GM12875 (cell line): ENCODE measurements at regions not wholly inside any gene's neighbourhood (a gene's known extent, or its start where the extent isn't known, plus 50 kb on each side); places are given as distances from the start of the nearest gene placed in this dataset.

Experiments used
- H3K4me3 ChIP-seq: one replicate; pipeline ENCODE4 v1.5.1; 2011; ENCODE audit warnings: low read depth, low read length, control low read depth
- TF ChIP-seq, protein P1 (sequence below): IDR thresholded peaks from 2 replicates; pipeline ENCODE4 v1.5.1; 2011; ENCODE audit warnings: low read depth, mild to moderate bottlenecking, control low read depth, inconsistent platforms, low read length, moderate library complexity, borderline replicate concordance; ENCODE audit not compliant: insufficient read depth

DNA sequence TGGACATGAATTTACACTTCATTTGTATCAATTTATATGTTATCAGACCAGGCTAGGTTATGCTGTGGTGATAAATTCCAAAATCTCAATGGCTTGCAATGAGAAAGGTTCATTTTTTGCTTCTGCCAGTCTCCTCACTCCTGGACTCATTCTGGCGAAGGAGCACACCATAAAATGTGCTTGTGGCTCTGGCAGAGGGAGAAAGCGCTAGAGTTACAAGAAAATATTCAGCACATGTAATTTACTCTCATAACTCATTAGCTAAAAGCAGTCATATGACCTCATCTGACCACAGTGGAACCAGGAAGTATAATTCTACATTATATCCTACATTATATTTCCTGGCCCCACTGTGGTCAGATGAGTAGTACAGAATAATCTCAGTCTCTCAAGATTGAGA lies 193.8 kb downstream of the BCHE start:
- no peak overlapping the region for H3K4me3 ChIP-seq
- TF ChIP-seq, protein P1, sequence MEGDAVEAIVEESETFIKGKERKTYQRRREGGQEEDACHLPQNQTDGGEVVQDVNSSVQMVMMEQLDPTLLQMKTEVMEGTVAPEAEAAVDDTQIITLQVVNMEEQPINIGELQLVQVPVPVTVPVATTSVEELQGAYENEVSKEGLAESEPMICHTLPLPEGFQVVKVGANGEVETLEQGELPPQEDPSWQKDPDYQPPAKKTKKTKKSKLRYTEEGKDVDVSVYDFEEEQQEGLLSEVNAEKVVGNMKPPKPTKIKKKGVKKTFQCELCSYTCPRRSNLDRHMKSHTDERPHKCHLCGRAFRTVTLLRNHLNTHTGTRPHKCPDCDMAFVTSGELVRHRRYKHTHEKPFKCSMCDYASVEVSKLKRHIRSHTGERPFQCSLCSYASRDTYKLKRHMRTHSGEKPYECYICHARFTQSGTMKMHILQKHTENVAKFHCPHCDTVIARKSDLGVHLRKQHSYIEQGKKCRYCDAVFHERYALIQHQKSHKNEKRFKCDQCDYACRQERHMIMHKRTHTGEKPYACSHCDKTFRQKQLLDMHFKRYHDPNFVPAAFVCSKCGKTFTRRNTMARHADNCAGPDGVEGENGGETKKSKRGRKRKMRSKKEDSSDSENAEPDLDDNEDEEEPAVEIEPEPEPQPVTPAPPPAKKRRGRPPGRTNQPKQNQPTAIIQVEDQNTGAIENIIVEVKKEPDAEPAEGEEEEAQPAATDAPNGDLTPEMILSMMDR: no peak

DNA sequence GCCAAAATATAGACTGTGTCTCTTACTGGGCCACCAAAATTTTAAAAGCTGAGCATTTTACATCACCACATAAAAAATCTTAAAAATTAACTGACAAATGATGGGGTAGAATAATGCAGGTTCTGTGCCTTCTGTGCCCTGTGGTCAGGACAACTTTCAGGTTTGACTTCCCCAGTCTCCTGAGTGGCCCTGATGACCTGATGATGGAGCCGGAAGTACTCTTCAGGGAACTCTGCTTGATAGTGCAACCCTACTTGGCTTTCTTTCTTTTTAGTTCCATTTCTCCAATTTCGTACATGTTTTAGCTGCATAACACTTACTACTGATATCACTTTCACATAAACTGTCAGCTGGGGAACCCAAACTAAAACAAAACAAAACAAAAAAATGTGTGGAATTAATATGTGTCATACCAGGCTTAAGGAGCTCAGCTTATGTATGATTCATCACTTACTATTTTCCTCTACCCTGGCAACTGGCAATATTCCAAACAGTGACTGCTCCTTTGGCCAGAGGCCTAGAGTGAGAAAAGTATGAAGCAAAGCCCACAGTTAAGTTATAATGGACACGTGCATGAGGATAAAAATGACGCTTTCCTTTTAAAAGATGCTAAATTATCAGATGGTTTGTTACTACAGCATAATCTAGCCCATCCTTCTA lies 194.3 kb downstream of the BCHE start:
- no peak overlapping the region for H3K4me3 ChIP-seq
- TF ChIP-seq, protein P1: no peak

DNA sequence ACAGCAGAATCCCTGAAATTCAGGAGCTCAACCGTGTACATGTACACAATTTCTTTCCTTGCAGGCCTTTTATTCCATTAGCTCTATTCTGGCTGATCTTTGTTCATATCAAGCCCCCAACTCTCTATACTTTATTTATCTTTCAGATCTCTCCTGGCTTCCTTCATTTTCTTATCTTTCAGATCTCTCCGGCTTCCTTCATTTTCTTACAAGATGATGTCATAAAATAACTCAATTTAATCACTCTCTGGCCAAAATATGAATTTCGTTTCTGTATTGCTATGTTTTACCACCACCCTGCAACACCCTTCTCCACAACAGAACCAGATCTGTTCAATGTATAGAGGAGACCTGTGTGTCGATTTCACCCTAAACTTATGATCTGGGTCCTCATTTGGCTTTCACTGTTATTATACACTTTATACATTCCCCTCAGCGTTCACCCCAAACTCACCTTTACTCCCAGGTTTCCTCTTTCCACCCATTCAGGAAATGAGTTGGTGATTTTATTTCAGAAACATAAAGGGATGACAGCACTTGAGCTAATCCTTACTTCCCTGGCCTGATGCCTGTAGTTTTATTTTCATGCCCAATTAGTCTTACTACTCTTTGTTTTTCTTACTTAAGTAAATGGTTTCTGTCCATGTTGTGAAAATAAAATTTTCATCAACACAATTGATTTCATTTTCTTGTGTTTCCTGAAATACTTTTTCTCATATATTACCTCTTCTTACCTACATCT lies 195.5 kb downstream of the BCHE start:
- TF ChIP-seq, protein P1: no peak
- no peak overlapping the region for H3K4me3 ChIP-seq

DNA sequence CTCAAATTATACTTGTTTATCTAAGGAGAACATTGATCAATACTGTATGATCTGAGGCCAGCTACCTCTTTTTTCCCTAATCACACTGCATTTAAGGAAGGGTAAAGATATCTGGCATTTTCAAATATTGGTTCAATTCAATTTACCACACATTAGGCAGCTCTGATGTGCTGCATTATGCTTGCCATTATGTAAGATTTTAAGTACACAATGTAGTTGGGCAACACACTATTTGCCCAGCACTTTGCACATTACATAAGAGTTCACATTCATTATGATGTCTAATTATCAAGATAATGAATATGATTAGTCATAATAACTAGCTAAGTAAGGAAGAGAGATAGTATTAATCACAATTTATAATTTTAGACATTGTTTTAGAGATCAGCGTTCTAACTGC lies 196.3 kb downstream of the BCHE start:
- no peak overlapping the region for H3K4me3 ChIP-seq
- TF ChIP-seq, protein P1: no peak

DNA sequence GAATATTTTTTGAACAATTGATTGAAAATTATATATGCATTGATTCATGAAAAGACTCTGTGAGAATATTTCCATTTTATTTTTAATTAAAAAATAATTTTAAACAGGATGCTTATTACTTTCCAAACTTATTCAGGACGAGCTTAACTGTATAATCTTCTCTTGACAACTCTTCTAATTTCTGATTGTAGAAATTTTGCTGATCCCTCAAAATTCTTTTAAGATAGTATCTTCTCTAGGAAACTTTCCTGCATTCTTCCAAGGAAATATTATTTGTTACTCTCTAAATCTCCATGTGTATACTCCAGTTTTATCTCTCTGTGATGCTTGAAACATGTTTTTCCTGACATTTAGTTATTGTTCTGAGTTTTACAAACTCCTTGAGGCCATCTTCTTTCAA lies 197.2 kb downstream of the BCHE start:
- H3K4me3 ChIP-seq: no peak overlapping the region
- TF ChIP-seq, protein P1: no peak

DNA sequence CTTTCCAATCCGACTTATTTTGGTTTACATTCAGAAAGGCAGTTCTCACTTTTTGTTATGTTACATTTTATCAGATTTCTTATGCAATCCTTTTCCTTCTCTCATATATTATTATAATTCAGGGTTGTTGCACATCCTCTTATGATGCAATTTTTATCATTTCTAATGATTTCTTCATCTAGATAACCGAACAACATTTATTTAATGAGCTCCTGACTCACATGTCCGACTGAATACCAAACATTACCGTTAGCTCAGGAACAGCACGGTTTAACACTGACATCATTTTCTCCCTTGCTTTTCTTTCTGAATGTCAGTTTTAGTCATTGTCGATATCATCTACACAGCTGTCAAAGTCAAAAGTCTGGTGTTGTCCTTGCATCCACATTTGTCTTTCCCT lies 199.2 kb downstream of the BCHE start:
- TF ChIP-seq, protein P1: no peak
- H3K4me3 ChIP-seq: no peak overlapping the region

DNA sequence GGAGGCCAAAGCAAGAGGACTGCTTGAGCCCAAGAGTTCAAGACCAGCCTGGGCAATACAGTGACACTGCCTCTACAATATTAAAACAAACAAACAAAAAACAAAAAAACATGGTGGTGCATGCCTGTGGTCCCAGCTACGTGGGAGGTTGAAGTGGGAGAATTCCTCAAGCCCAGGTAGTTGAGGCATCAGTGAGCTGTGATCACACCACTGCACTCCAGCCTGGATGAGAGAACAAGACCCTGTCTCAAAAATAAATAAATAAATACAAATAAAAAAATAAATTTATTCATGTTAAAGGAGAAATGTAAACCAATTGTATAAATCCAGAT lies 200.6 kb downstream of the BCHE start:
- no peak overlapping the region for H3K4me3 ChIP-seq
- TF ChIP-seq, protein P1: no peak
